GM12864 (cell line): ENCODE measurements at regions not wholly inside any gene's neighbourhood (a gene's known extent, or its start where the extent isn't known, plus 50 kb on each side); places are given as distances from the start of the nearest gene placed in this dataset.

Experiments used
- DNase-seq: peaks from one replicate; pipeline ENCODE4 v3.0.0-alpha.2; 2011; ENCODE audit warnings: low read depth
- H3K4me3 ChIP-seq: 2 replicates; pipeline ENCODE4 v1.5.1; 2011; ENCODE audit warnings: mild to moderate bottlenecking, low read depth, low read length, control low read depth
- TF ChIP-seq, protein P1 (sequence below): IDR thresholded peaks from 2 replicates; pipeline ENCODE4 v1.5.1; 2011; ENCODE audit warnings: low read depth, mild to moderate bottlenecking, moderate library complexity, low read length, control low read depth, inconsistent platforms; ENCODE audit errors: missing control alignments

DNA sequence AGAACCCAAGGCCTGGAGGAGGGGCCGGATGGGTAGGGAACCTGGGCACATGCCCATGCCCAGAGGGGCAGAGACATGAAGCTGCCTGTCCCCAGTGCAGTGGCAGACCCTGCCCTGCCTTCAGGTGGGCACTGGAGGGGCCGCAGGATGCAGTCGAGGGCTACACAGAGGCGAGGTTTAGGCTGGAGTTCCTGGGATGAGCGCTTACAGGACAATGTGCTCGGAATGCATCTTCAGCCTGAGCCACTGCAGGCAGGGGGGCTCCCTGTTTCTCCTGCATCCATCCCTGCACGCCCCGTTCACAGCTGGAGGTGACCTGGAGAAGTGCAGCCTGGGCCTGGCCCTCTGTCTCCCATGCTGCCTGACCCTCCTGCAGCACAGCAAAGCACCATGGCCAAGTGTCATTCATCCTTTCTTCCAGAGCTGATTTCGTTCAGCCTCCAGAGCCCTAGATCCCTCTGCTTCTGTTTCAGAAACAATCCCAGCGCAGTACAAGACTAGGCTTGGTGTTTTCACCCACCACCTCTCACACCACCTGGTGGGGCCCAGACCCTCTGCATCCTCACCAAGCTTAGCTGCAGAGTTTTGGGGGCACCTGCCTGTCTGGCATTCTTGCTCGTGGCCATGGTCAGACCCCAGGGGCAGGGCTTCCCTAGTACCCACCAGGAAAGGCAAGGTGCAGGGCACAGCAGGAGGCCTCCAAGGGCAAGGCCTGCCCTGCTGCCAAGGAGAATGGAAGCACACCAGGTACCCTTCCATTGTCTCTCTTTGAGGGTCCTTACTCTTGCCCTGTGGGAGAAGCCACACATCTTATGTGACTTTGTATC lies 311.9 kb downstream of the TCERG1L start:
- TF ChIP-seq, protein P1, sequence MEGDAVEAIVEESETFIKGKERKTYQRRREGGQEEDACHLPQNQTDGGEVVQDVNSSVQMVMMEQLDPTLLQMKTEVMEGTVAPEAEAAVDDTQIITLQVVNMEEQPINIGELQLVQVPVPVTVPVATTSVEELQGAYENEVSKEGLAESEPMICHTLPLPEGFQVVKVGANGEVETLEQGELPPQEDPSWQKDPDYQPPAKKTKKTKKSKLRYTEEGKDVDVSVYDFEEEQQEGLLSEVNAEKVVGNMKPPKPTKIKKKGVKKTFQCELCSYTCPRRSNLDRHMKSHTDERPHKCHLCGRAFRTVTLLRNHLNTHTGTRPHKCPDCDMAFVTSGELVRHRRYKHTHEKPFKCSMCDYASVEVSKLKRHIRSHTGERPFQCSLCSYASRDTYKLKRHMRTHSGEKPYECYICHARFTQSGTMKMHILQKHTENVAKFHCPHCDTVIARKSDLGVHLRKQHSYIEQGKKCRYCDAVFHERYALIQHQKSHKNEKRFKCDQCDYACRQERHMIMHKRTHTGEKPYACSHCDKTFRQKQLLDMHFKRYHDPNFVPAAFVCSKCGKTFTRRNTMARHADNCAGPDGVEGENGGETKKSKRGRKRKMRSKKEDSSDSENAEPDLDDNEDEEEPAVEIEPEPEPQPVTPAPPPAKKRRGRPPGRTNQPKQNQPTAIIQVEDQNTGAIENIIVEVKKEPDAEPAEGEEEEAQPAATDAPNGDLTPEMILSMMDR = no peak
- no peak overlapping the region for H3K4me3 ChIP-seq
- DNase-seq = no peak

DNA sequence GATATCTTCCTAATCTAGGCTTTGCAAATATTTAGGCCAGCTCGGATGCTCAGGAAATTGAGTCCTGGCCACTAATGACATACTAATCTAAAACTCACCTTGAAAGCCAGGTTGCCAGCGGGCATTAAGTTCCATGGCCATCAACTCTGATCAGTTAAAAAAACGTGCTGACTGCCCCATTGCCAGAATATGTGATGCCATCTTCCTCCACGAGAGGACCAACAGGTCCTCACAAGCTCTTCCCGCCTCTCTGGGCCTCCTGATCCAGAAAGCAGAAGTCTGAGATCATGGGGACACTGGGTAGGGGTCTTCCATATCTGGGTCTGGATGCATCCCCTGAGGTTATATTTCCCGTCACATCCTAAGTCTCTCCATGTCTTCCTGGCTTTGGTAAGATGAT lies 311.3 kb downstream of the TCERG1L start:
- TF ChIP-seq, protein P1 = no peak
- no peak for DNase-seq
- H3K4me3 ChIP-seq = no peak overlapping the region

DNA sequence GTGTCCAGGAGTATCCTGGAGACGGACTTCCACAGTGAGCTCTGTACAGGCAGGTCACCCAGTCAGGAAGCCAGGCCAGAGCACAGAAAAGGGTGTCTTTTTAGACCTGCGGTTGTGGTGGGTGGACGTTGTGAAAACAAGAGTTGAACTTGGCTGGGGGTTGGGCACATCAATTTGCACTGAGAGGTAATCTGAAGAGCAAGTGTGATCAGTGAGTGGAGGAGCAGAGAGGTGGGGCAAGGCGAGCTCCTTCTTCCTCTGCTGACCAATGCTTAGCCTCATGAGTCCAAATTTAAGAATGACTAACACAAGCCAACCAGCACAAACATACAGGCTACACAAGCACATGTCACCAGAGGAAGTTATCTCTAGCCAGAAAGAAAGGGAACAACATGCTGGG lies 310.8 kb downstream of the TCERG1L start:
- TF ChIP-seq, protein P1 = no peak
- no peak overlapping the region for H3K4me3 ChIP-seq
- no peak for DNase-seq

DNA sequence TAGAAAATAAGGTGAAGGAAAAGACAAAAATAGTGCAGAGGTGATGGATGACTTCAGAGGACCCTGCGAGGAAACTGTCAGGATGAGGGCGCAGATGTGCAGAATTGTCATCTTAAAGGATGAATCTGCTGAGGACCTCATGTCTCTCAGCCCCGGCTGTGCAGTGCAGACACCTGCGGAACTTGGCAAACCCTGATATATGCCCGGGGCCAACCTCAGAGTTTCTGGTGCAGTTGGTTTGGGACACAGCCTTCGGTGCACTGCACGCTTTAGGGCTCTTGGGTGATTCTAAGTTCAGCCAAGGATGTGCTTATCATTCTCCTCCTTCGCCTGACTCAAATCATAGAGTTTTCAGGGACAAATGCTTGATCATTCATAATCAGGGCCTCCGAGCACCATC lies 310.1 kb downstream of the TCERG1L start:
- no peak for DNase-seq
- H3K4me3 ChIP-seq = no peak overlapping the region
- TF ChIP-seq, protein P1 = no peak

DNA sequence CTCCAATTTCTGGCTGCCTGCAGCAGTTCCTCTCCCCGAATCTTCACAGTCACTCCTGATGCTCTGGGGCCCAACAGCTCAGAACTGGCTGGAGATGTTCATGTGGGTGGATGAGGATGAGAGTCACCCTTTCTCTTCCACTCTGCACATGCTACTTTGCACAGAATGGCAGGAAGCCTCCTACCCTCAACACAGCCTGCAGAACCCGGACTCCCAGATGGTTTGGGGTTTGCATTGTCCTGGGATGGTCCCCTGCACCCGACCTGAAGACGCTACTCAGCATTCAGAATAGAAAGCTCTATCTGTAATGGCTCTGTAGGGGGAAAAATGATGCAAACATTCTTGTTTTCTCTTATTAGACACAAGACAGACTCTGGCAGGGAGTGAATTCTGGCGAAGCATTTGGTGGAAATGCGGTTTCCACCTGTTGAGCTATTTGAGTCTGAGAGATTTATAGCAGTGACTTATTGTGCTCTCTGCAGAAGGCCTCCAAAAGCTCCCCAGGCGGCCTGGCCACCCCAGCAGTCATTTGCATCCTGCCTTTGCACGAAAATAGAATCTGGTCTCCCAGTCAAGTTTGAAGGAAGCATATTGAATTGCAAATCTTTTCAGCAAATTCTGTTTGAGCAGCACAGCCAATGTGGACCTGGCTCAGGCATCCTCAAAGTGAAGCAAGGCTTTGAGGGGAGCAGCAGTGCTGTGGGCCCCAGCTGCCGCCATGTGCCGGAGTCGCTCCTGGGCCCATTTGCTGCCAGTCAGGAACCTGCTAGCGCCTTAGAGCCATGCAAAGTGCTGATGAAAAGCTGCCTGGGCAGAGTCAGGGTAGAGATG lies 309.3 kb downstream of the TCERG1L start:
- no peak for DNase-seq
- no peak overlapping the region for H3K4me3 ChIP-seq
- TF ChIP-seq, protein P1 = no peak

DNA sequence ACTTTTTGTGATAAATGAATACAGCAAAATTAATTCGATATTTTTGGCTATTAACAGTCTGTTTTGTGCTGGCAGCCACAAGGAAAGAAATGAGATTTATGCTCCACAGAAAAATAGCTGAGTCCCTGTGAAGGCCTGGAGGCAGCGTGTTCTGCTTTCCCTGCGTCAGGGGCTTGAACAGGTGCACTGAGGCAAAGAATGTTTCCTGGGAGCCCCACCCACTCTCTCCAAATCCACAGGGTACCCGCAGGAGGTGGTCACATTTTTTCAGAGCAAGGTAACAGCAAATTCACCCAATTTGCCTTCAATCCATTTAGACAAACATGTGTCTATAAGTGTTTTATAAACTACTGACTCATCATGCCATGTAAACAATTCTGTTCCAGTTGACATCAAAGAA lies 308.1 kb downstream of the TCERG1L start:
- no peak for DNase-seq
- H3K4me3 ChIP-seq = no peak overlapping the region
- TF ChIP-seq, protein P1 = no peak
